Keratinocyte (primary cell): ENCODE measurements at regions not wholly inside any gene's neighbourhood (a gene's known extent, or its start where the extent isn't known, plus 50 kb on each side); places are given as distances from the start of the nearest gene placed in this dataset.

Experiments used
- DNase-seq: peaks from one replicate; pipeline ENCODE4 v3.0.0-alpha.2; 2011; ENCODE audit warnings: low read depth, missing footprints, low spot score
- FAIRE-seq: peaks from 2 replicates; lab custom pipeline; 2011; peaks lifted over from hg19 to GRCh38; lab: Jason Lieb, UNC
- H2AFZ ChIP-seq: 2 replicates; pipeline ENCODE4 v1.6.0; 2012; ENCODE audit warnings: low read length, control low read depth, inconsistent platforms; ENCODE audit not compliant: control insufficient read depth
- H3K27ac ChIP-seq: 2 replicates; pipeline ENCODE4 v1.5.1; 2011; ENCODE audit warnings: low read length; ENCODE audit not compliant: control insufficient read depth, insufficient read depth
- H3K27me3 ChIP-seq: 3 replicates; pipeline ENCODE4 v1.6.0; 2011; ENCODE audit warnings: low read length; ENCODE audit not compliant: control insufficient read depth, insufficient read depth; ENCODE audit errors: extremely low read depth
- H3K36me3 ChIP-seq, 2 experiments: 2 replicates in 1 of 2; 3 replicates in 1 of 2; pipeline ENCODE4 v1.5.1; 2011; ENCODE audit warnings: low read length in 2 of 2, mild to moderate bottlenecking in 1 of 2; ENCODE audit not compliant: control insufficient read depth in 2 of 2, insufficient read depth in 2 of 2; ENCODE audit errors: extremely low read depth in 1 of 2
- H3K4me1 ChIP-seq: 3 replicates; pipeline ENCODE4 v1.5.1; 2011; ENCODE audit warnings: low read length; ENCODE audit not compliant: control insufficient read depth, insufficient read depth; ENCODE audit errors: extremely low read depth
- H3K4me2 ChIP-seq: 3 replicates; pipeline ENCODE4 v1.6.0; 2011; ENCODE audit warnings: low read depth, low read length; ENCODE audit not compliant: control insufficient read depth, insufficient read depth; ENCODE audit errors: extremely low read depth
- H3K4me3 ChIP-seq, 3 experiments: fragments of 200-600 bp in 1 of 3; sonication (generic) in 1 of 3; 2 replicates in 2 of 3; 3 replicates in 1 of 3; pipeline ENCODE4 v1.5.1; 2011 to 2016; ENCODE audit warnings: low read length in 3 of 3, mild to moderate bottlenecking in 3 of 3, control low read depth in 2 of 3, inconsistent platforms in 1 of 3, low read depth in 1 of 3, mixed read lengths in 1 of 3, mixed run types in 1 of 3, moderate library complexity in 1 of 3; ENCODE audit not compliant: control insufficient read depth in 2 of 3, insufficient read depth in 2 of 3; ENCODE audit errors: extremely low read depth in 1 of 3
- H3K79me2 ChIP-seq: 2 replicates; pipeline ENCODE4 v1.6.0; 2012; ENCODE audit warnings: low read length; ENCODE audit not compliant: control insufficient read depth, insufficient read depth
- H3K9ac ChIP-seq: 3 replicates; pipeline ENCODE4 v1.6.0; 2011; ENCODE audit warnings: low read length; ENCODE audit not compliant: control insufficient read depth, insufficient read depth; ENCODE audit errors: extremely low read depth
- H3K9me1 ChIP-seq: 3 replicates; pipeline ENCODE4 v1.6.0; 2011; ENCODE audit warnings: low read length; ENCODE audit not compliant: control insufficient read depth, insufficient read depth; ENCODE audit errors: extremely low read depth
- H3K9me3 ChIP-seq: 2 replicates; pipeline ENCODE4 v1.5.1; 2012; ENCODE audit warnings: low read depth, low read length; ENCODE audit not compliant: control insufficient read depth
- H4K20me1 ChIP-seq: 3 replicates; pipeline ENCODE4 v1.6.0; 2011; ENCODE audit warnings: low read length; ENCODE audit not compliant: control insufficient read depth, insufficient read depth; ENCODE audit errors: extremely low read depth
- CTCF ChIP-seq, 3 experiments: IDR thresholded peaks in 1 of 3; conservative IDR thresholded peaks in 1 of 3; optimal IDR thresholded peaks in 1 of 3; 2 replicates in 2 of 3; 3 replicates in 1 of 3; pipeline versions ENCODE3 to v1.5.1; 2011; ENCODE audit warnings: low read length in 3 of 3, mild to moderate bottlenecking in 3 of 3, moderate library complexity in 2 of 3, control low read depth in 1 of 3, inconsistent platforms in 1 of 3; ENCODE audit not compliant: insufficient read depth in 2 of 3; ENCODE audit errors: extremely low read depth in 1 of 3
- EZH2 ChIP-seq: IDR thresholded peaks from one replicate; pipeline ENCODE4 v1.6.1; 2012; ENCODE audit warnings: inconsistent platforms, mild to moderate bottlenecking, low read length, moderate library complexity
- dilution Hi-C: fragments of 300-500 bp; cut with MboI; formaldehyde crosslinking; loops from one replicate; pipeline ENCODE4 v1.7.0; 2020; ENCODE audit warnings: low sequenced_read_pairs; ENCODE audit not compliant: extremely low pct_ligation_motif_present

GRCh38 chr13:73820285-73820684 is 313.9 kb downstream of the KLF12 start:
- Histone ChIP-seq H4K20me1 (no peaks in the 10 kb centered on the region), H3K9ac (no peak overlapping the region), H3K79me2 (no peaks in the 10 kb centered on the region), H3K9me1 (no peaks in the 10 kb centered on the region), H2AFZ (no peak overlapping the region), H3K27me3 (no peaks in the 10 kb centered on the region), H3K4me3 (no peak overlapping the region), H3K4me2 (no peak overlapping the region), H3K4me1 (no peaks in the 10 kb centered on the region), H3K36me3 (no peaks in the 10 kb centered on the region), H3K9me3 (no peaks in the 10 kb centered on the region), H3K27ac (no peak overlapping the region)
- TF ChIP-seq CTCF (optimal IDR thresholded peaks at IDR 0.05 in 1 of 3, IDR thresholded peaks at IDR 0.05 in 1 of 3, conservative IDR thresholded peaks at IDR 0.05 in 1 of 3; ENCODE audit: extremely low read depth in 1 of 3, insufficient read depth in 2 of 3, low read length in 3 of 3) (no peak), EZH2 (no peak)
- dilution Hi-C loops = no loop called here
- FAIRE-seq = no peak
- DNase-seq = no peak

- Histone ChIP-seq H3K9me1 (no peaks in the 10 kb centered on the region), H3K9ac (no peak overlapping the region), H3K27me3 (no peaks in the 10 kb centered on the region), H3K27ac (no peak overlapping the region), H2AFZ (no peak overlapping the region), H3K9me3 (no peaks in the 10 kb centered on the region), H3K36me3 (no peaks in the 10 kb centered on the region), H3K4me3 (no peak overlapping the region), H3K79me2 (no peaks in the 10 kb centered on the region), H3K4me1 (no peaks in the 10 kb centered on the region), H3K4me2 (no peak overlapping the region), H4K20me1 (no peaks in the 10 kb centered on the region)
- no peak for DNase-seq
- no peak for FAIRE-seq
- dilution Hi-C loops = no loop called here
- TF ChIP-seq CTCF (optimal IDR thresholded peaks at IDR 0.05 in 1 of 3, IDR thresholded peaks at IDR 0.05 in 1 of 3, conservative IDR thresholded peaks at IDR 0.05 in 1 of 3; ENCODE audit: extremely low read depth in 1 of 3, insufficient read depth in 2 of 3, low read length in 3 of 3) (no peak), EZH2 (no peak)
Observed at GRCh38 chr13:73819711-73820110, 314.5 kb downstream of the KLF12 start.
